ENCODE measurements at regions not wholly inside any gene's neighbourhood (a gene's known extent, or its start where the extent isn't known, plus 50 kb on each side); places are given as distances from the start of the nearest gene placed in this dataset.

GRCh38 chr15:37810381-37810780, 124.1 kb upstream of the TMCO5A start:
- Mint-ChIP-seq H3K9me3 (ENCODE audit: unreplicated experiment) (no peaks in the 10 kb centered on the region), H3K36me3 (ENCODE audit: insufficient read depth, unreplicated experiment) (no peaks in the 10 kb centered on the region), H3K4me3 (ENCODE audit: unreplicated experiment) (no peak overlapping the region), H3K27me3 (ENCODE audit: insufficient read depth, unreplicated experiment) (peaks cover 8% of the 10 kb centered on the region), H3K4me1 (ENCODE audit: insufficient read depth, unreplicated experiment) (no peaks in the 10 kb centered on the region), H3K27ac (ENCODE audit: low read depth, unreplicated experiment) (no peak overlapping the region)
- intact Hi-C loops (cut with micrococcal nuclease), result no loop called here
- no peak for DNase-seq (ENCODE audit: unreplicated experiment)
- POLR2A ChIA-PET, result no interaction called here
- BruUV-seq (replicated peaks), result no TSS peak
- CTCF ChIA-PET, result no interaction called here
- TF ChIP-seq CTCF (IDR thresholded peaks at IDR 0.05; ENCODE audit: unreplicated experiment), result no peak

- Mint-ChIP-seq H3K27ac (ENCODE audit: low read depth, unreplicated experiment) (no peak overlapping the region), H3K9me3 (ENCODE audit: unreplicated experiment) (no peaks in the 10 kb centered on the region), H3K4me1 (ENCODE audit: insufficient read depth, unreplicated experiment) (no peaks in the 10 kb centered on the region), H3K27me3 (ENCODE audit: insufficient read depth, unreplicated experiment) (peaks cover 34% of the 10 kb centered on the region), H3K36me3 (ENCODE audit: insufficient read depth, unreplicated experiment) (no peaks in the 10 kb centered on the region), H3K4me3 (ENCODE audit: unreplicated experiment) (no peak overlapping the region)
- BruUV-seq (replicated peaks), result no TSS peak
- no peak for DNase-seq (ENCODE audit: unreplicated experiment)
- no peak for TF ChIP-seq CTCF (IDR thresholded peaks at IDR 0.05; ENCODE audit: unreplicated experiment)
- intact Hi-C loops (cut with micrococcal nuclease), result no loop called here
- CTCF ChIA-PET, result interaction anchor here (0.6 kb wide), 1 partner anchor 16 kb away, joined by 4 read pairs; no protein-coding TSS in a partner anchor
- POLR2A ChIA-PET, result no interaction called here
Observed at GRCh38 chr15:37813306-37813705, 121.1 kb upstream of the TMCO5A start.

GRCh38 chr15:37814847-37815515, 119.5 kb upstream of the TMCO5A start:
- H3K27ac Mint-ChIP-seq (ENCODE audit: low read depth, unreplicated experiment), result no peak overlapping the region
- intact Hi-C loops (cut with micrococcal nuclease), result no loop called here
- H3K9me3 Mint-ChIP-seq (ENCODE audit: unreplicated experiment), result no peaks in the 10 kb centered on the region
- H3K36me3 Mint-ChIP-seq (ENCODE audit: insufficient read depth, unreplicated experiment), result no peaks in the 10 kb centered on the region
- no TSS peak for BruUV-seq (replicated peaks)
- ChIA-PET POLR2A (no interaction called here), CTCF (interaction anchor here (0.5 kb wide), 1 partner anchor 926 kb away, joined by 3 read pairs; no protein-coding TSS in a partner anchor)
- TF ChIP-seq CTCF (IDR thresholded peaks at IDR 0.05; ENCODE audit: unreplicated experiment), result no peak
- no peaks in the 10 kb centered on the region for H3K4me1 Mint-ChIP-seq (ENCODE audit: insufficient read depth, unreplicated experiment)
- H3K27me3 Mint-ChIP-seq (ENCODE audit: insufficient read depth, unreplicated experiment), result peaks cover 44% of the 10 kb centered on the region
- DNase-seq (ENCODE audit: unreplicated experiment), result no peak
- no peak overlapping the region for H3K4me3 Mint-ChIP-seq (ENCODE audit: unreplicated experiment)

- intact Hi-C loops (cut with micrococcal nuclease), result no loop called here
Observed at GRCh38 chr15:37818152-37818677, 116.2 kb upstream of the TMCO5A start.

More at GRCh38 chr15:37818152-37818677, 116.2 kb upstream of the TMCO5A start:
- POLR2A ChIA-PET, result no interaction called here
- BruUV-seq (replicated peaks), result no TSS peak
- Mint-ChIP-seq H3K4me1 (ENCODE audit: insufficient read depth, unreplicated experiment) (no peaks in the 10 kb centered on the region), H3K4me3 (ENCODE audit: unreplicated experiment) (no peak overlapping the region), H3K27ac (ENCODE audit: low read depth, unreplicated experiment) (no peak overlapping the region), H3K36me3 (ENCODE audit: insufficient read depth, unreplicated experiment) (no peaks in the 10 kb centered on the region), H3K9me3 (ENCODE audit: unreplicated experiment) (no peaks in the 10 kb centered on the region), H3K27me3 (ENCODE audit: insufficient read depth, unreplicated experiment) (peaks cover 44% of the 10 kb centered on the region)
- no peak for TF ChIP-seq CTCF (IDR thresholded peaks at IDR 0.05; ENCODE audit: unreplicated experiment)
- CTCF ChIA-PET, result no interaction called here
- no peak for DNase-seq (ENCODE audit: unreplicated experiment)
